ENCODE measurements at regions not wholly inside any gene's neighbourhood (a gene's known extent, or its start where the extent isn't known, plus 50 kb on each side); places are given as distances from the start of the nearest gene placed in this dataset.

GRCh38 chr4:41814565-41814964 lies 66.0 kb upstream of the PHOX2B start:
- ChIA-PET POLR2A (no interaction called here), CTCF (no interaction called here)
- H3K27ac Mint-ChIP-seq, result no peak overlapping the region

GRCh38 chr4:41806807-41807206 lies 58.3 kb upstream of the PHOX2B start:
- Mint-ChIP-seq H3K27me3 (peaks cover 2 to 26% (median 18%) of the 10 kb centered on the region in 5 donors), H3K4me1 (no peaks in the 10 kb centered on the region), H3K4me3 (no peak overlapping the region), H3K27ac (no peak overlapping the region), H3K9me3 (peaks cover 0 to 8% (median 0%) of the 10 kb centered on the region in 11 donors), H3K36me3 (peaks cover 0 to 4% (median 0%) of the 10 kb centered on the region in 5 donors)
- H3K36me3 ChIP-seq (ENCODE audit: control insufficient read depth in 2 of 3, insufficient read depth in 3 of 3, low read length in 3 of 3), result no peaks in the 10 kb centered on the region
- H3K4me1 ChIP-seq (ENCODE audit: control insufficient read depth in 2 of 2, insufficient read depth in 2 of 2, low read length in 2 of 2), result no peaks in the 10 kb centered on the region
- no peaks in the 10 kb centered on the region for H3K9me3 ChIP-seq (ENCODE audit: control insufficient read depth in 2 of 3, low read length in 3 of 3)
- ChIA-PET POLR2A (no interaction called here), CTCF (no interaction called here)
- H3K4me3 ChIP-seq (ENCODE audit: low read length), result no peak overlapping the region
- DNase-seq, result no peak
- intact Hi-C loops (cut with micrococcal nuclease), result no loop called here
- no peak overlapping the region for H3K27ac ChIP-seq (ENCODE audit: low read depth, low read length)
- ATAC-seq, result no peak
- no peaks in the 10 kb centered on the region for H3K27me3 ChIP-seq (ENCODE audit: control insufficient read depth in 2 of 2, insufficient read depth in 2 of 2, low read length in 2 of 2)

More at GRCh38 chr4:41814565-41814964, 66.0 kb upstream of the PHOX2B start:
- no peaks in the 10 kb centered on the region for H3K36me3 Mint-ChIP-seq
- no peak overlapping the region for H3K4me3 ChIP-seq (ENCODE audit: low read length)
- intact Hi-C loops (cut with micrococcal nuclease), result no loop called here
- DNase-seq (no peak), ATAC-seq (no peak)
- H3K9me3 ChIP-seq (ENCODE audit: control insufficient read depth in 2 of 3, low read length in 3 of 3), result no peaks in the 10 kb centered on the region
- H3K4me3 Mint-ChIP-seq, result no peak overlapping the region
- H3K9me3 Mint-ChIP-seq, result peaks cover 1 to 12% (median 5%) of the 10 kb centered on the region in 11 donors
- H3K27me3 Mint-ChIP-seq, result peaks cover 0 to 37% (median 25%) of the 10 kb centered on the region in 5 donors
- no peak overlapping the region for H3K27ac ChIP-seq (ENCODE audit: low read depth, low read length)
- H3K4me1 Mint-ChIP-seq, result no peaks in the 10 kb centered on the region
- no peaks in the 10 kb centered on the region for H3K4me1 ChIP-seq (ENCODE audit: control insufficient read depth in 2 of 2, insufficient read depth in 2 of 2, low read length in 2 of 2)
- no peaks in the 10 kb centered on the region for H3K27me3 ChIP-seq (ENCODE audit: control insufficient read depth in 2 of 2, insufficient read depth in 2 of 2, low read length in 2 of 2)
- H3K36me3 ChIP-seq (ENCODE audit: control insufficient read depth in 2 of 3, insufficient read depth in 3 of 3, low read length in 3 of 3), result no peaks in the 10 kb centered on the region

DNA sequence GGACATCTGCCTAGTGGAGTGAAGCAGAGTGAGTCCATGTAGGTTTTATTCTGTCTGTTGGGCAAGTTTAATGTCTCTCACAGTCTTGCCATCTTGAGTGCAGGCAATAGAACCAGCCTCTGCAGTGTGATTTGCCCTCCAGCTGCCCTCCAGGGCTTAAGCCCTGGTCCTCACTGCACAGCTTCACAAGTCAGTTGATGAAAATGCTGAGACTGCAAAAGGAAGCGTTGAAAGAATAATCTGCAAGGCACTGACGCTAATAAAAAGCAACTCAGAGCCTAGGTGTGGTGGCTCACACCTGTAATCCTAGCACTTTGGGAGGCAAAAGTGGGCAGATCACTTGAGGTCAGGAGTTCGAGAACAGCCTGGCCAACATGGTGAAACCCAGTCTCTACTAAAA lies 54.1 kb upstream of the PHOX2B start:
- ATAC-seq (no peak), DNase-seq (no peak)
- POLR2A ChIA-PET, result no interaction called here
- Histone ChIP-seq H3K9me3 (ENCODE audit: control insufficient read depth in 2 of 3, low read length in 3 of 3) (no peaks in the 10 kb centered on the region), H3K36me3 (ENCODE audit: control insufficient read depth in 2 of 3, insufficient read depth in 3 of 3, low read length in 3 of 3) (no peaks in the 10 kb centered on the region), H3K27ac (ENCODE audit: low read depth, low read length) (no peak overlapping the region), H3K4me1 (ENCODE audit: control insufficient read depth in 2 of 2, insufficient read depth in 2 of 2, low read length in 2 of 2) (no peaks in the 10 kb centered on the region), H3K27me3 (ENCODE audit: control insufficient read depth in 2 of 2, insufficient read depth in 2 of 2, low read length in 2 of 2) (no peaks in the 10 kb centered on the region), H3K4me3 (ENCODE audit: low read length) (no peak overlapping the region)
- intact Hi-C loops (cut with micrococcal nuclease), result no loop called here
- peaks cover 0 to 4% (median 0%) of the 10 kb centered on the region in 5 donors for H3K36me3 Mint-ChIP-seq
- no peak overlapping the region for H3K4me3 Mint-ChIP-seq
- H3K9me3 Mint-ChIP-seq, result peaks cover 0 to 5% (median 0%) of the 10 kb centered on the region in 11 donors
- no peak overlapping the region for H3K27ac Mint-ChIP-seq
- CTCF ChIA-PET, result no interaction called here
- no peaks in the 10 kb centered on the region for H3K4me1 Mint-ChIP-seq
- H3K27me3 Mint-ChIP-seq, result peaks cover 0 to 20% (median 10%) of the 10 kb centered on the region in 5 donors

- ATAC-seq (no peak), DNase-seq (no peak)
- H3K27ac Mint-ChIP-seq, result no peak overlapping the region
- no peaks in the 10 kb centered on the region for H3K4me1 ChIP-seq (ENCODE audit: control insufficient read depth in 2 of 2, insufficient read depth in 2 of 2, low read length in 2 of 2)
- no peaks in the 10 kb centered on the region for H3K36me3 ChIP-seq (ENCODE audit: control insufficient read depth in 2 of 3, insufficient read depth in 3 of 3, low read length in 3 of 3)
- peaks cover 0 to 5% (median 0%) of the 10 kb centered on the region in 11 donors for H3K9me3 Mint-ChIP-seq
- peaks cover 4 to 13% (median 10%) of the 10 kb centered on the region in 5 donors for H3K27me3 Mint-ChIP-seq
- no peaks in the 10 kb centered on the region for H3K9me3 ChIP-seq (ENCODE audit: control insufficient read depth in 2 of 3, low read length in 3 of 3)
- H3K4me3 Mint-ChIP-seq, result no peak overlapping the region
- intact Hi-C loops (cut with micrococcal nuclease), result no loop called here
- ChIA-PET CTCF (no interaction called here), POLR2A (no interaction called here)
- H3K4me1 Mint-ChIP-seq, result no peaks in the 10 kb centered on the region
- H3K27ac ChIP-seq (ENCODE audit: low read depth, low read length), result no peak overlapping the region
- H3K27me3 ChIP-seq (ENCODE audit: control insufficient read depth in 2 of 2, insufficient read depth in 2 of 2, low read length in 2 of 2), result no peaks in the 10 kb centered on the region
- no peak overlapping the region for H3K4me3 ChIP-seq (ENCODE audit: low read length)
- peaks cover 0 to 4% (median 0%) of the 10 kb centered on the region in 5 donors for H3K36me3 Mint-ChIP-seq
Observed at GRCh38 chr4:41799126-41799525, 50.6 kb upstream of the PHOX2B start.
